Fibroblast of pulmonary artery (primary cell): ENCODE measurements at regions not wholly inside any gene's neighbourhood (a gene's known extent, or its start where the extent isn't known, plus 50 kb on each side); places are given as distances from the start of the nearest gene placed in this dataset.

Source experiments
- DNase-seq: peaks from one replicate; pipeline ENCODE4 v3.0.0-alpha.2; 2010; ENCODE audit warnings: low read depth
- H3K4me3 ChIP-seq: replicated peaks from 2 replicates; pipeline ENCODE4 v1.5.1; 2011; ENCODE audit warnings: low read depth, mild to moderate bottlenecking, control low read depth, low read length, moderate library complexity
- TF ChIP-seq, protein P1 (sequence below): IDR thresholded peaks from 2 replicates; pipeline ENCODE4 v1.5.1; 2011; ENCODE audit warnings: mild to moderate bottlenecking, control low read depth, low read length, inconsistent platforms; ENCODE audit errors: missing control alignments

DNA sequence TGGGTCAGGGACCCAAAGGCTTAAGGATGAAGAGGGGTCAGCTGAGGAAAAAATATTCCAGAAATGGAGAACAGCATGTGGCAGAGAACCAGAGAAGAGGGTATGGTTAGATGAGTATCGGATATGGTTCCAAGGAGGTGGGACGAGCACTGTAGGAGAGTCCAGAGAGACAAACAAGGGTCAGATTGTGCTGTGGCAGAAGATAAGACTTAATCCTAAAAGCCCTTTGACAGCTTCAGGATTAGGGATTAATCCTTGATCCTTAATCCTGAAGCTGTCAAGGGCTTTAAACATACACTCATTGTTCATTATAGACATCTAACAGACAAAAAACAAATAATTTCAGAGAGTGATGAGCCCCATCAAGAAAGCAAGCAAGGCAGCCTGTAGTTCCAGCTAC, 124.0 kb downstream of the SPTSSA start:
- no peak for DNase-seq
- no peak overlapping the region for H3K4me3 ChIP-seq
- TF ChIP-seq, protein P1, sequence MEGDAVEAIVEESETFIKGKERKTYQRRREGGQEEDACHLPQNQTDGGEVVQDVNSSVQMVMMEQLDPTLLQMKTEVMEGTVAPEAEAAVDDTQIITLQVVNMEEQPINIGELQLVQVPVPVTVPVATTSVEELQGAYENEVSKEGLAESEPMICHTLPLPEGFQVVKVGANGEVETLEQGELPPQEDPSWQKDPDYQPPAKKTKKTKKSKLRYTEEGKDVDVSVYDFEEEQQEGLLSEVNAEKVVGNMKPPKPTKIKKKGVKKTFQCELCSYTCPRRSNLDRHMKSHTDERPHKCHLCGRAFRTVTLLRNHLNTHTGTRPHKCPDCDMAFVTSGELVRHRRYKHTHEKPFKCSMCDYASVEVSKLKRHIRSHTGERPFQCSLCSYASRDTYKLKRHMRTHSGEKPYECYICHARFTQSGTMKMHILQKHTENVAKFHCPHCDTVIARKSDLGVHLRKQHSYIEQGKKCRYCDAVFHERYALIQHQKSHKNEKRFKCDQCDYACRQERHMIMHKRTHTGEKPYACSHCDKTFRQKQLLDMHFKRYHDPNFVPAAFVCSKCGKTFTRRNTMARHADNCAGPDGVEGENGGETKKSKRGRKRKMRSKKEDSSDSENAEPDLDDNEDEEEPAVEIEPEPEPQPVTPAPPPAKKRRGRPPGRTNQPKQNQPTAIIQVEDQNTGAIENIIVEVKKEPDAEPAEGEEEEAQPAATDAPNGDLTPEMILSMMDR = no peak

- TF ChIP-seq, protein P1 = no peak
- DNase-seq = no peak
- no peak overlapping the region for H3K4me3 ChIP-seq
Measured at GRCh38 chr14:34336501-34336900, 125.5 kb downstream of the SPTSSA start.

GRCh38 chr14:34335968-34336367, 126.1 kb downstream of the SPTSSA start:
- TF ChIP-seq, protein P1 = no peak
- DNase-seq = no peak
- H3K4me3 ChIP-seq = no peak overlapping the region

- DNase-seq = no peak
- TF ChIP-seq, protein P1 = no peak
- H3K4me3 ChIP-seq = no peak overlapping the region
Measured at GRCh38 chr14:34334329-34334728, 127.7 kb downstream of the SPTSSA start.

GRCh38 chr14:34331728-34332623, 130.1 kb downstream of the SPTSSA start:
- no peak overlapping the region for H3K4me3 ChIP-seq
- DNase-seq = peak; percentile 66
- TF ChIP-seq, protein P1 = peak; percentile 86

DNA sequence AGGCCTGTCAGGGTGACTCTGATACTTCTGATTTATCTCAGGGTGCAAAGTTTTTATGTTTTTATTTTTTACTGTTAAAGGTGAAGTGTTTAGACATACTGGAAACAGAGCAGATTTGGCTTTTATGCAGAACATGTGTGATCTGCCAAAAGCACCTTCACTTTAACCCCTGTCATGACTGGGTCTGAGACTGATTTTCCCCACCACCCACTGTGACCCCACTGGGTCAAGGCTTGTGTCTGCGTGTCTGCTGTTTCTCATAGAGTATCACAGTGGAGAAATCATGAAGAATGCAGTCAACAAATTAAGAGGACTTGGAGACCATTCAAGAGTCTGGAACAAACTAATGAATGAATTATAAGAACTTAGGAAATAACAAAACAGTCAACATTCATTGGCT, 131.2 kb downstream of the SPTSSA start:
- TF ChIP-seq, protein P1 = no peak
- no peak overlapping the region for H3K4me3 ChIP-seq
- no peak for DNase-seq

- TF ChIP-seq, protein P1 = no peak
- no peak overlapping the region for H3K4me3 ChIP-seq
- no peak for DNase-seq
Measured at GRCh38 chr14:34329301-34329700, 132.7 kb downstream of the SPTSSA start.
